PC-9 (cell line): ENCODE measurements at regions not wholly inside any gene's neighbourhood (a gene's known extent, or its start where the extent isn't known, plus 50 kb on each side); places are given as distances from the start of the nearest gene placed in this dataset.

ENCODE experiments used
- BruUV-seq: library from RNA; stranded (reverse); fragments of 400-500 nt; replicated peaks from 2 replicates; lab custom pipeline; 2021; lab: Mats Ljungman, UMichigan
- CTCF ChIA-PET: fragments of 300-600 bp; sonication (Branson Sonifier 250); formaldehyde crosslinking; loops from one replicate; lab custom pipeline; 2022; ENCODE audit warnings: antibody characterized with exemption; lab: Charles Lee
- POLR2A ChIA-PET: fragments of 300-600 bp; sonication (Branson Sonifier 250); formaldehyde crosslinking; loops from one replicate; lab custom pipeline; 2022; ENCODE audit warnings: antibody characterized with exemption; ENCODE audit not compliant: unreplicated experiment; lab: Charles Lee
- DNase-seq, 2 experiments: peaks; one replicate each; pipeline versions ENCODE4 v3.0.0 to v3.0.0-alpha.2; 2015 to 2022; ENCODE audit warnings: mixed read lengths in 1 of 2
- H2AFZ ChIP-seq: fragments of 200-600 bp; sonication (generic); 2 replicates; pipeline ENCODE4 v1.8.1; 2017; ENCODE audit warnings: antibody characterized with exemption
- H3F3A ChIP-seq: fragments of 200-600 bp; sonication (generic); 2 replicates; pipeline ENCODE4 v1.8.1; 2017; ENCODE audit warnings: antibody characterized with exemption, mild to moderate bottlenecking, low read depth; ENCODE audit not compliant: insufficient read depth
- H3K27ac ChIP-seq: fragments of 200-600 bp; sonication (generic); 2 replicates; pipeline ENCODE4 v1.6.1; 2016; ENCODE audit warnings: mixed run types
- H3K27me3 ChIP-seq: fragments of 200-600 bp; sonication (generic); 2 replicates; pipeline ENCODE4 v1.6.1; 2016; ENCODE audit warnings: low read depth, mixed run types; ENCODE audit not compliant: insufficient read depth
- H3K36me3 ChIP-seq: fragments of 200-600 bp; sonication (generic); 2 replicates; pipeline ENCODE4 v1.6.1; 2016; ENCODE audit warnings: low read depth, mixed run types
- H3K4me1 ChIP-seq: fragments of 200-600 bp; sonication (generic); replicated peaks from 2 replicates; pipeline ENCODE4 v1.6.1; 2016; ENCODE audit warnings: mixed run types; ENCODE audit not compliant: insufficient read depth
- H3K4me2 ChIP-seq: fragments of 200-600 bp; sonication (generic); 2 replicates; pipeline ENCODE4 v1.6.1; 2017; ENCODE audit warnings: mixed run types
- H3K4me3 ChIP-seq: fragments of 200-600 bp; sonication (generic); 2 replicates; pipeline ENCODE4 v1.6.1; 2016; ENCODE audit warnings: mixed run types
- H3K79me2 ChIP-seq: fragments of 200-600 bp; sonication (generic); 2 replicates; pipeline ENCODE4 v1.6.1; 2017; ENCODE audit warnings: low read depth, mixed run types
- H3K9me2 ChIP-seq: fragments of 200-600 bp; sonication (generic); 2 replicates; pipeline ENCODE4 v1.8.1; 2017; ENCODE audit warnings: mild to moderate bottlenecking; ENCODE audit not compliant: insufficient read depth
- H3K9me3 ChIP-seq: fragments of 200-600 bp; sonication (generic); 2 replicates; pipeline ENCODE4 v1.8.1; 2016; ENCODE audit warnings: low read depth; ENCODE audit not compliant: insufficient read depth
- H4K20me1 ChIP-seq: fragments of 200-600 bp; sonication (generic); 2 replicates; pipeline ENCODE4 v1.8.1; 2017; ENCODE audit not compliant: insufficient read depth
- EZH2 ChIP-seq: fragments of 200-600 bp; sonication (generic); IDR thresholded peaks from 2 replicates; pipeline ENCODE4 v1.8.0; 2017; ENCODE audit warnings: antibody characterized with exemption, low read depth
- intact Hi-C: fragments of 100-400 bp; cut with micrococcal nuclease; formaldehyde crosslinking; loops from one replicate; pipeline ENCODE4 v1.10.0; 2022; ENCODE audit not compliant: unreplicated experiment
- TF ChIP-seq, protein P1 (sequence below): fragments of 200-600 bp; sonication (generic); conservative IDR thresholded peaks from 2 replicates; pipeline ENCODE4 v1.6.1; 2017; ENCODE audit warnings: mixed run types, antibody characterized with exemption, mild to moderate bottlenecking, moderate library complexity

DNA sequence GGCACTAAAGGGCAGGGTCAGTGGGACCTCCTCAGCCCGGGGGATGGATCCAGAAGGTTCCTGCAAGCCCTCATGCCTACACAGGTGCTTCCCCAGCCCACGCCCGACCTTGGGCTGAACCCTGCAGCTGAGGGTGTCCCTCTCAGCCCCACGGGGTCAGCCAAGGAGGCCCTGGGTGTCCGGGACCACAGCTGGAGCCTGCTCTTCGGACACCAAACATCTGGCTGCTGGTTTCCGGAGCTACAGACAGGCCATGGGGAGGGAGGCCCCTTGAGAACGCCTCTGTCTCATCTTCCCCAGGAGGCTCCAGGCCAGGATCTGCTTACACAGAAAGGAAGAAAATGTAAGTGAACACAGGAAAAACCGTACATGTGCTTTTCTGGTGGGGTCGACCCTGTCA lies 355.7 kb downstream of the MN1 start:
- no peaks in the 10 kb centered on the region for H3K4me1 ChIP-seq
- no peaks in the 10 kb centered on the region for H4K20me1 ChIP-seq
- no peak overlapping the region for H3K4me2 ChIP-seq
- H3K9me3 ChIP-seq = no peaks in the 10 kb centered on the region
- H3K4me3 ChIP-seq = no peak overlapping the region
- no peak overlapping the region for H2AFZ ChIP-seq
- ChIA-PET POLR2A (no interaction called here), CTCF (no interaction called here)
- intact Hi-C loops = no loop called here
- no peaks in the 10 kb centered on the region for H3K36me3 ChIP-seq
- H3K27me3 ChIP-seq = no peaks in the 10 kb centered on the region
- H3K9me2 ChIP-seq = no peaks in the 10 kb centered on the region
- H3K27ac ChIP-seq = no peak overlapping the region
- BruUV-seq = no TSS peak
- no peak for TF ChIP-seq EZH2
- TF ChIP-seq, protein P1, sequence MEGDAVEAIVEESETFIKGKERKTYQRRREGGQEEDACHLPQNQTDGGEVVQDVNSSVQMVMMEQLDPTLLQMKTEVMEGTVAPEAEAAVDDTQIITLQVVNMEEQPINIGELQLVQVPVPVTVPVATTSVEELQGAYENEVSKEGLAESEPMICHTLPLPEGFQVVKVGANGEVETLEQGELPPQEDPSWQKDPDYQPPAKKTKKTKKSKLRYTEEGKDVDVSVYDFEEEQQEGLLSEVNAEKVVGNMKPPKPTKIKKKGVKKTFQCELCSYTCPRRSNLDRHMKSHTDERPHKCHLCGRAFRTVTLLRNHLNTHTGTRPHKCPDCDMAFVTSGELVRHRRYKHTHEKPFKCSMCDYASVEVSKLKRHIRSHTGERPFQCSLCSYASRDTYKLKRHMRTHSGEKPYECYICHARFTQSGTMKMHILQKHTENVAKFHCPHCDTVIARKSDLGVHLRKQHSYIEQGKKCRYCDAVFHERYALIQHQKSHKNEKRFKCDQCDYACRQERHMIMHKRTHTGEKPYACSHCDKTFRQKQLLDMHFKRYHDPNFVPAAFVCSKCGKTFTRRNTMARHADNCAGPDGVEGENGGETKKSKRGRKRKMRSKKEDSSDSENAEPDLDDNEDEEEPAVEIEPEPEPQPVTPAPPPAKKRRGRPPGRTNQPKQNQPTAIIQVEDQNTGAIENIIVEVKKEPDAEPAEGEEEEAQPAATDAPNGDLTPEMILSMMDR = no peak
- H3F3A ChIP-seq = no peaks in the 10 kb centered on the region
- H3K79me2 ChIP-seq = no peaks in the 10 kb centered on the region
- DNase-seq = no peak

DNA sequence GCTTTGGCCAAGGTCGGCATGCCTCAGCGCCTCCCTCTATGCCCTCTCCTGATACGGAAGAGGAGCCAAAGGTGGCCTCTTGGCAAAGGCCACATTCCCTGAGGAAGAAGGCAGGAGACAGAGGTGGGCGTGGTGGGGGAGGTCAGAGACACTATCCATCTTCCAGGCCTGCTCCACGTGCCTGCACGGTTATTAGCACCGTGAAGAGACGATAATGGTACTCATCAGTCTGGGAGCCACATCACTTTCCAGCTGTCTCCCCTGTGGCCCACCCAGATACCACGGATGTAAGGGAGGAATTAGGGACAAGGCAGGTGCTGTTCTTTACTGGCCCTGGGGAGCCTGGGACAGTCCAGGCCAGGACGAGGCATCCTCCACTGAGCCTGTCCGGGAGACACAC lies 354.3 kb downstream of the MN1 start:
- no peak overlapping the region for H2AFZ ChIP-seq
- DNase-seq = peak in 1 of 2 experiments; percentile 12
- CTCF ChIA-PET = no interaction called here
- BruUV-seq = no TSS peak
- no peak overlapping the region for H3K4me2 ChIP-seq
- no peaks in the 10 kb centered on the region for H3K9me3 ChIP-seq
- no peak overlapping the region for H3K4me3 ChIP-seq
- no peaks in the 10 kb centered on the region for H3K4me1 ChIP-seq
- no peak overlapping the region for H3K27ac ChIP-seq
- H3K9me2 ChIP-seq = no peaks in the 10 kb centered on the region
- intact Hi-C loops = no loop called here
- no peaks in the 10 kb centered on the region for H4K20me1 ChIP-seq
- H3F3A ChIP-seq = no peaks in the 10 kb centered on the region
- no peaks in the 10 kb centered on the region for H3K79me2 ChIP-seq
- H3K36me3 ChIP-seq = no peaks in the 10 kb centered on the region
- POLR2A ChIA-PET = no interaction called here
- H3K27me3 ChIP-seq = no peaks in the 10 kb centered on the region
- TF ChIP-seq, protein P1 = no peak
- no peak for TF ChIP-seq EZH2

DNA sequence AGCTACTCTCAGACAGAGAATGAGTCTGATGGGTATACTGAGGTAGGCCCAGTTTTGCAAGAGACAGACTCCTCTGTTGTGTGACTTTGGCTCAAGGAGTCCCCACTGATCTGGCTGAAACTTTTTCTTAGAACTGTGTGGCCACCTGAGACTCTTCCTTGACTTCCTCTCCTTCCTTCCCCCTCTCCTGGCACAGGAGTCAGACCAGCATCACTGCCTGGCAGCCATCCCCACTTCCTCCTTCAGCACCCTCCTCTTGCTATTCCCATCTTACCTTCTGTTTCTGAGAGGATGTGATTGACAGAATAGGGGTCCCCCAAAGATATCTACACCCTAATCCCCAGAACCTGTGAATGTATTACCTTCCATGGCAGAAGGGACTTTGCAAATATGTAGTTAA lies 351.1 kb downstream of the MN1 start:
- BruUV-seq = no TSS peak
- H3K4me2 ChIP-seq = no peak overlapping the region
- H2AFZ ChIP-seq = no peak overlapping the region
- H3K9me2 ChIP-seq = no peaks in the 10 kb centered on the region
- H3K27ac ChIP-seq = no peak overlapping the region
- intact Hi-C loops = no loop called here
- CTCF ChIA-PET = no interaction called here
- no peak overlapping the region for H3K4me3 ChIP-seq
- TF ChIP-seq EZH2 = no peak
- TF ChIP-seq, protein P1 = no peak
- peak in 1 of 2 experiments; percentile 33 for DNase-seq
- H3K27me3 ChIP-seq = no peaks in the 10 kb centered on the region
- no peaks in the 10 kb centered on the region; the same call in 1 of the 2 replicates for H3K4me1 ChIP-seq
- H3F3A ChIP-seq = no peaks in the 10 kb centered on the region
- H3K36me3 ChIP-seq = no peaks in the 10 kb centered on the region
- H3K79me2 ChIP-seq = no peaks in the 10 kb centered on the region
- H4K20me1 ChIP-seq = no peaks in the 10 kb centered on the region
- no peaks in the 10 kb centered on the region for H3K9me3 ChIP-seq
- POLR2A ChIA-PET = no interaction called here
